ENCODE measurements at regions not wholly inside any gene's neighbourhood (a gene's known extent, or its start where the extent isn't known, plus 50 kb on each side); places are given as distances from the start of the nearest gene placed in this dataset.

DNA sequence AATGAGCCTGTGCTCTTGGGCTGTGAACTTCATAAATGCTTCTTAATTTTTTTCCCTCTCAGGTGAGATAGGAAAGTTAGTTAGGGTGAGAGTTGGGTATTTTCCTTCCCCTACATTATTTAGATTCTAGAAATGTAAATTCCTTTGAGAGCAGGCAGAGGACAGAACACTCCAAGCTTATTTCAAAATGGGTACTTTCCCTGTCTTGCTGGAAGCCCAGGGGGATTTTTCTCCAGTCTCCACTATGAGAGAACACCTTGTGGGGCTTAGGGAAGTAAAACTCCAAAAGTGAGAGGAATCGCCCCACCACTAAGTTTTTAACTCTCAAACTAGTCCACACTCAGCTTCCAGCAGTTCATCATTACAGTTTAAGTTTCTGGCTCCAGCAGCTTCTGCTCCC is 253.2 kb upstream of the CTAGE1 start:
- TF ChIP-seq CTCF (IDR thresholded peaks at IDR 0.05) (no peak), EP300 (IDR thresholded peaks at IDR 0.05) (no peak)

All from suprapubic skin (tissue), 3 donors.